Type B pancreatic cell (in vitro differentiated cells): ENCODE measurements at regions not wholly inside any gene's neighbourhood (a gene's known extent, or its start where the extent isn't known, plus 50 kb on each side); places are given as distances from the start of the nearest gene placed in this dataset.

Source experiments
- DNase-seq: peaks from one replicate; pipeline ENCODE4 v3.0.0; 2021; ENCODE audit warnings: mixed read lengths; ENCODE audit not compliant: unreplicated experiment; ENCODE audit errors: extremely low spot score
- H3K27ac Mint-ChIP-seq: 2 replicates; pipeline ENCODE4 v1.8.0; 2021; ENCODE audit warnings: mild to moderate bottlenecking, mixed read lengths
- H3K27me3 Mint-ChIP-seq: 2 replicates; pipeline ENCODE4 v1.8.0; 2021; ENCODE audit warnings: mixed read lengths
- H3K36me3 Mint-ChIP-seq: 2 replicates; pipeline ENCODE4 v1.8.0; 2021; ENCODE audit warnings: mixed read lengths
- H3K4me1 Mint-ChIP-seq: one replicate; pipeline ENCODE4 v1.8.0; 2021; ENCODE audit warnings: mixed read lengths; ENCODE audit not compliant: unreplicated experiment
- H3K4me3 Mint-ChIP-seq: 2 replicates; pipeline ENCODE4 v1.8.0; 2021; ENCODE audit warnings: mild to moderate bottlenecking, mixed read lengths
- H3K9me3 Mint-ChIP-seq: 2 replicates; pipeline ENCODE4 v1.8.0; 2021; ENCODE audit warnings: mixed read lengths
- CTCF ChIP-seq: fragments of 200-600 bp; sonication (generic); conservative IDR thresholded peaks from 2 replicates; pipeline ENCODE4 v1.5.0; 2021; ENCODE audit warnings: antibody characterized with exemption, mild to moderate bottlenecking

- Mint-ChIP-seq H3K27me3 (peaks cover 40% of the 10 kb centered on the region), H3K4me1 (peaks cover 9% of the 10 kb centered on the region), H3K36me3 (no peaks in the 10 kb centered on the region), H3K9me3 (no peaks in the 10 kb centered on the region), H3K27ac (no peak overlapping the region), H3K4me3 (peak overlapping the region; percentile 20)
- no peak for TF ChIP-seq CTCF
- DNase-seq: no peak
Measured at GRCh38 chr1:38197312-38198061, 150.9 kb upstream of the POU3F1 start.

- H3K36me3 Mint-ChIP-seq: no peaks in the 10 kb centered on the region
- no peak for TF ChIP-seq CTCF
- H3K4me1 Mint-ChIP-seq: peaks cover 17% of the 10 kb centered on the region
- H3K27me3 Mint-ChIP-seq: peaks cover 57% of the 10 kb centered on the region
- no peak overlapping the region for H3K4me3 Mint-ChIP-seq
- no peak overlapping the region for H3K27ac Mint-ChIP-seq
- DNase-seq: no peak
- H3K9me3 Mint-ChIP-seq: no peaks in the 10 kb centered on the region
Measured at GRCh38 chr1:38194472-38194871, 147.9 kb upstream of the POU3F1 start.

GRCh38 chr1:38193040-38193439 is 146.4 kb upstream of the POU3F1 start:
- H3K4me1 Mint-ChIP-seq: peaks cover 17% of the 10 kb centered on the region
- H3K36me3 Mint-ChIP-seq: no peaks in the 10 kb centered on the region
- DNase-seq: no peak
- H3K9me3 Mint-ChIP-seq: no peaks in the 10 kb centered on the region
- no peak overlapping the region for H3K4me3 Mint-ChIP-seq
- H3K27me3 Mint-ChIP-seq: peaks cover 55% of the 10 kb centered on the region
- TF ChIP-seq CTCF: no peak
- no peak overlapping the region for H3K27ac Mint-ChIP-seq

GRCh38 chr1:38191461-38191860 is 144.9 kb upstream of the POU3F1 start:
- H3K4me1 Mint-ChIP-seq: peaks cover 9% of the 10 kb centered on the region
- no peak for TF ChIP-seq CTCF
- peaks cover 59% of the 10 kb centered on the region for H3K27me3 Mint-ChIP-seq
- H3K4me3 Mint-ChIP-seq: no peak overlapping the region
- H3K27ac Mint-ChIP-seq: no peak overlapping the region
- no peaks in the 10 kb centered on the region for H3K9me3 Mint-ChIP-seq
- no peak for DNase-seq
- no peaks in the 10 kb centered on the region for H3K36me3 Mint-ChIP-seq

- H3K4me1 Mint-ChIP-seq: peaks cover 11% of the 10 kb centered on the region
- no peak for DNase-seq
- H3K36me3 Mint-ChIP-seq: no peaks in the 10 kb centered on the region
- no peak overlapping the region for H3K27ac Mint-ChIP-seq
- no peak overlapping the region for H3K4me3 Mint-ChIP-seq
- TF ChIP-seq CTCF: no peak
- H3K9me3 Mint-ChIP-seq: no peaks in the 10 kb centered on the region
- H3K27me3 Mint-ChIP-seq: peaks cover 55% of the 10 kb centered on the region
Measured at GRCh38 chr1:38190983-38191382, 144.4 kb upstream of the POU3F1 start.
